PC-3 (cell line): ENCODE measurements at regions not wholly inside any gene's neighbourhood (a gene's known extent, or its start where the extent isn't known, plus 50 kb on each side); places are given as distances from the start of the nearest gene placed in this dataset.

Experiments
- ATAC-seq: fragments of 200-7000 bp; cut with Tn5 transposase; 2 replicates; pipeline ENCODE4 v1.9.1; 2020; ENCODE audit warnings: mild to moderate bottlenecking, moderate library complexity
- BruUV-seq: library from RNA; stranded (reverse); fragments of 400-500 nt; replicated peaks from 2 replicates; lab custom pipeline; 2021; lab: Mats Ljungman, UMichigan
- CTCF ChIA-PET: fragments of 300-600 bp; sonication (Branson Sonifier 250); formaldehyde crosslinking; loops from one replicate; lab custom pipeline; 2022; ENCODE audit warnings: antibody characterized with exemption; lab: Charles Lee
- POLR2A ChIA-PET: fragments of 300-600 bp; sonication (Branson Sonifier 250); formaldehyde crosslinking; loops from one replicate; lab custom pipeline; 2022; ENCODE audit warnings: antibody characterized with exemption; ENCODE audit not compliant: unreplicated experiment; lab: Charles Lee
- DNase-seq: peaks from one replicate; pipeline ENCODE4 v3.0.0-alpha.2; 2015
- H2AFZ ChIP-seq: fragments of 300-600 bp; sonication (generic); 2 replicates; pipeline ENCODE4 v1.6.0; 2016; ENCODE audit warnings: antibody characterized with exemption, low read length
- H3F3A ChIP-seq: fragments of 300-600 bp; sonication (generic); one replicate; pipeline ENCODE4 v1.6.0; 2017; ENCODE audit warnings: antibody characterized with exemption, low read length, control low read depth, mild to moderate bottlenecking; ENCODE audit not compliant: unreplicated experiment
- H3K27ac ChIP-seq: fragments of 300-600 bp; sonication (generic); 2 replicates; pipeline ENCODE4 v1.5.1; 2016; ENCODE audit warnings: mild to moderate bottlenecking, low read length
- H3K27me3 ChIP-seq: fragments of 300-600 bp; sonication (generic); 2 replicates; pipeline ENCODE4 v1.6.1; 2016; ENCODE audit warnings: low read length, mixed read lengths
- H3K36me3 ChIP-seq: fragments of 300-600 bp; sonication (generic); 2 replicates; pipeline ENCODE4 v1.6.1; 2016; ENCODE audit warnings: low read depth, mixed run types, low read length, mixed read lengths
- H3K4me1 ChIP-seq: fragments of 300-600 bp; sonication (generic); 2 replicates; pipeline ENCODE4 v1.5.1; 2016; ENCODE audit warnings: low read length; ENCODE audit not compliant: insufficient read depth
- H3K4me2 ChIP-seq: fragments of 300-600 bp; sonication (generic); 2 replicates; pipeline ENCODE4 v1.6.0; 2016; ENCODE audit warnings: low read length
- H3K4me3 ChIP-seq: fragments of 300-600 bp; sonication (generic); 2 replicates; pipeline ENCODE4 v1.5.1; 2016; ENCODE audit warnings: mild to moderate bottlenecking, low read length, mixed read lengths
- H3K79me2 ChIP-seq: fragments of 300-600 bp; sonication (generic); 2 replicates; pipeline ENCODE4 v1.6.1; 2017; ENCODE audit warnings: low read length, mixed read lengths
- H3K9ac ChIP-seq: fragments of 300-600 bp; sonication (generic); 2 replicates; pipeline ENCODE4 v1.6.0; 2016; ENCODE audit warnings: mild to moderate bottlenecking, low read length
- H3K9me2 ChIP-seq: fragments of 300-600 bp; sonication (generic); replicated peaks from 2 replicates; pipeline ENCODE4 v1.6.1; 2016; ENCODE audit warnings: mixed run types, low read length, mixed read lengths
- H3K9me3 ChIP-seq: fragments of 300-600 bp; sonication (generic); 2 replicates; pipeline ENCODE4 v1.6.1; 2016; ENCODE audit warnings: low read length, mixed read lengths
- H4K20me1 ChIP-seq: fragments of 300-600 bp; sonication (generic); 2 replicates; pipeline ENCODE4 v1.6.1; 2016; ENCODE audit warnings: low read length, mixed read lengths
- CTCF ChIP-seq: fragments of 300-600 bp; sonication (generic); conservative IDR thresholded peaks from 2 replicates; pipeline ENCODE4 v1.5.1; 2017; ENCODE audit warnings: antibody characterized with exemption, low read depth, mild to moderate bottlenecking, low read length
- EZH2 ChIP-seq: fragments of 300-600 bp; sonication (generic); IDR thresholded peaks from one replicate; pipeline ENCODE4 v1.6.1; 2017; ENCODE audit warnings: antibody characterized with exemption, mild to moderate bottlenecking, low read length; ENCODE audit not compliant: unreplicated experiment
- EZH2phosphoT487 ChIP-seq: fragments of 300-600 bp; sonication (generic); IDR thresholded peaks from 2 replicates; pipeline ENCODE4 v1.6.1; 2018; ENCODE audit warnings: mild to moderate bottlenecking, antibody characterized with exemption, low read length, borderline replicate concordance
- intact Hi-C: fragments of 100-400 bp; cut with micrococcal nuclease; formaldehyde crosslinking; loops from 2 replicates; pipeline ENCODE4 v1.9.0; 2023

DNA sequence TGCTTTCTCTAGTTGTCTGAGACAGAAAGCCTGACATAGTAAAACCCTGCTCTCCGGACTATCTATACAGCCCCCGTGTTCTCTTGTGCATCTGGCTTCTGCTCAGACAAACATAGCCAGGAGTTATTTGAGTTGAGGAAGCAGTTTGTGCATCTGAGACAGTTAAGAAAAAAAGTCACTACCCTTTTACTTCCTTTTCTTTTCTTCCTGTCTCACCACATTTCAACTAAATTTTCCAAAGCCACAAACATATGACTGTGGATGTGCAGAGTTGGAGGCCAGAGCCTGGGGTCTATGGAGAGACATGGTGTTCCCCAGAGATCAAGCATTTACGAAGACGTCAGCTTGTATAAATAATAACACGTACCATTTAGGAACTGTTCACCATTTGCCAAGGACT, 158.5 kb upstream of the FGGY start:
- H3K79me2 ChIP-seq = no peaks in the 10 kb centered on the region
- no peaks in the 10 kb centered on the region for H3K36me3 ChIP-seq
- BruUV-seq = no TSS peak
- TF ChIP-seq EZH2phosphoT487 (no peak), EZH2 (no peak), CTCF (no peak)
- H3K4me3 ChIP-seq = no peak overlapping the region
- peaks cover 51% of the 10 kb centered on the region for H3K4me1 ChIP-seq
- POLR2A ChIA-PET = no interaction called here
- H3K4me2 ChIP-seq = peak overlapping the region; percentile 70; the same call in 1 of the 2 replicates
- ATAC-seq (no peak), DNase-seq (no peak)
- CTCF ChIA-PET = no interaction called here
- H3K9me2 ChIP-seq = no peaks in the 10 kb centered on the region
- H3K9me3 ChIP-seq = no peaks in the 10 kb centered on the region
- no peak overlapping the region for H3K9ac ChIP-seq
- H3K27me3 ChIP-seq = no peaks in the 10 kb centered on the region
- no peaks in the 10 kb centered on the region for H4K20me1 ChIP-seq
- peak overlapping the region; percentile 75 for H3K27ac ChIP-seq
- peaks cover 5% of the 10 kb centered on the region for H3F3A ChIP-seq
- H2AFZ ChIP-seq = no peak overlapping the region
- intact Hi-C loops = no loop called here

DNA sequence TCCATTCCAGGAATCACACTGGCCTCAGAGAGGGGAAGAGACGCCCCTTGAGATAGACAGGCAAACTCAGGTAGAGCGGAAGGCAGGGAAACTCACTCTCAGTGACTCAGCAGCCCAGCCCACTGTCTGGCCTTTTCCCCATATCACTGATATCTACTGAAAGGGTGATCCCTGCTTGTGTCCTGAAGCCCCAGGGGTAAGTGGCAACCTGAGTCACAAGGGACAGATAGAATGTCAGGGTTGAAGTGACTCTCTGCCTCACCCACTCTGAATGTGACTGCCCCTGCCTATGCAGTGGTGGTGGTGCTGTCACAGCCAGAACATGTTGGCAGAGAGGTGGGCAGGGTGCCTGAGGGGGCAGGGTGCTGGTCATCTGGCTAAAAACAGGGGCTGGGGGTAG, 157.5 kb upstream of the FGGY start:
- no TSS peak for BruUV-seq
- Histone ChIP-seq H3K4me3 (no peak overlapping the region), H3F3A (peaks cover 5% of the 10 kb centered on the region), H3K9ac (peak overlapping the region; percentile 36), H4K20me1 (no peaks in the 10 kb centered on the region), H3K9me3 (no peaks in the 10 kb centered on the region), H3K27ac (peak overlapping the region; percentile 75), H3K9me2 (no peaks in the 10 kb centered on the region), H3K27me3 (no peaks in the 10 kb centered on the region), H2AFZ (no peak overlapping the region), H3K4me2 (peak overlapping the region; percentile 70), H3K79me2 (no peaks in the 10 kb centered on the region), H3K4me1 (peaks cover 61% of the 10 kb centered on the region), H3K36me3 (no peaks in the 10 kb centered on the region)
- intact Hi-C loops = no loop called here
- peak; percentile 68 for ATAC-seq
- POLR2A ChIA-PET = no interaction called here
- no peak for TF ChIP-seq EZH2
- no peak for TF ChIP-seq CTCF
- TF ChIP-seq EZH2phosphoT487 = no peak
- DNase-seq = peak; percentile 92
- CTCF ChIA-PET = interaction anchor here (0.5 kb wide), 2 partner anchors 206 to 431 kb away, joined by 4 to 12 read pairs; no protein-coding TSS in a partner anchor

DNA sequence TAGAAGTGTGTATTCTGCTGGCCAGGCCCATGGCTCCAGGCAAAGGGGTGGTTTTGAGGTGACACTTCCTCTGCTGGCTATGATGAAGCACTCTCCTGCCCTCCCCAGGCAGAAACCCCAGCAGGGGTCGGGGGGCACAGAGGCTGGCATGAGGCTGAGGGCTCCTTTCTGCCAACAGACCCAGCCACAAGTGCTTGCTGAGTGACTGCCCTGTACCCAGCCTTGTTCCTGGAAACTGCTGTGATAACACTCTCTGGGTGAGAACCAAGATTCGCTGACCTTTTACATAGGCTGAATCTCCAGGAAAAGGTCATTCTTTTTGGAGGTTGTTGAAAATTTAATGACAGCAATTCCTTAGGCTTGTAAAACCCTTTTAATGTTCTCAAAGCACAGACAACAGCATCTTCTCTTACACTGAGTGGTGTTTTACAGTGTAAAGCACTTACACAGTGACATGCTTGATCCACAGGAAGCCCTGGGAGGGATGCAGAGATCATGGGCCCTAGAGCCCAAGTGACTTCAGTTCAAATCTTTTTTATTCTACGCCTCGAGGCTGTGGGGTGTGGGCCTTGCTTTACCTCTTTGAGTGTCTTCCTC, 155.5 kb upstream of the FGGY start:
- DNase-seq = no peak
- H3K79me2 ChIP-seq = peaks cover 3% of the 10 kb centered on the region; the same call in 1 of the 2 replicates
- ChIA-PET CTCF (no interaction called here), POLR2A (no interaction called here)
- TF ChIP-seq EZH2 (no peak), EZH2phosphoT487 (no peak), CTCF (no peak)
- no TSS peak for BruUV-seq
- no peaks in the 10 kb centered on the region for H3K9me2 ChIP-seq
- H3K9ac ChIP-seq = no peak overlapping the region
- no peak overlapping the region for H3K4me3 ChIP-seq
- no peak for ATAC-seq
- H3K4me2 ChIP-seq = no peak overlapping the region
- H3F3A ChIP-seq = peaks cover 5% of the 10 kb centered on the region
- H3K36me3 ChIP-seq = no peaks in the 10 kb centered on the region
- H3K9me3 ChIP-seq = no peaks in the 10 kb centered on the region
- H2AFZ ChIP-seq = no peak overlapping the region
- intact Hi-C loops = loop anchor here (5.0 to 10.0 kb wide), 7 partner anchors 69 to 553 kb away; partner anchors contain the start of gene FGGY
- H3K27ac ChIP-seq = peak overlapping the region; percentile 15; the same call in 1 of the 2 replicates
- H3K27me3 ChIP-seq = no peaks in the 10 kb centered on the region
- peaks cover 72% of the 10 kb centered on the region for H3K4me1 ChIP-seq
- no peaks in the 10 kb centered on the region for H4K20me1 ChIP-seq
